HEK293 (cell line): ENCODE measurements at regions not wholly inside any gene's neighbourhood (a gene's known extent, or its start where the extent isn't known, plus 50 kb on each side); places are given as distances from the start of the nearest gene placed in this dataset.

Source experiments
- CTCF ChIA-PET: fragments of 350-600 bp; formaldehyde crosslinking; extraction: SDS; loops from one replicate; lab custom pipeline; 2021; ENCODE audit warnings: antibody characterized with exemption; lab: Yijun Ruan, JAX
- POLR2A ChIA-PET: fragments of 300-600 bp; formaldehyde crosslinking; extraction: SDS; loops from one replicate; lab custom pipeline; 2020; ENCODE audit warnings: antibody characterized with exemption, inconsistent platforms; lab: Yijun Ruan, JAX
- H3K27ac ChIP-seq: fragments of 200-500 bp; sonication (Bioruptor generic); 2 replicates; pipeline ENCODE4 v1.5.1; 2014; ENCODE audit warnings: low read depth, low read length, control low read depth, inconsistent platforms; ENCODE audit errors: extremely low read depth
- H3K36me3 ChIP-seq, 2 experiments: fragments of 200-500 bp in 1 of 2; sonication (Bioruptor generic) in 1 of 2; 1 replicate in 1 of 2; 2 replicates in 1 of 2; pipeline ENCODE4 v1.5.1; 2014 to 2017; ENCODE audit warnings: inconsistent platforms in 2 of 2, low read length in 2 of 2; ENCODE audit not compliant: control insufficient read depth in 2 of 2, insufficient read depth in 1 of 2
- H3K4me1 ChIP-seq: fragments of 200-500 bp; sonication (Bioruptor generic); 2 replicates; pipeline ENCODE4 v1.5.1; 2014; ENCODE audit warnings: mild to moderate bottlenecking, low read length, inconsistent platforms; ENCODE audit not compliant: control insufficient read depth, insufficient read depth
- H3K4me3 ChIP-seq: 2 replicates; pipeline ENCODE4 v1.5.1; 2011; ENCODE audit warnings: low read depth, mild to moderate bottlenecking, control low read depth, low read length, moderate library complexity
- H3K9me3 ChIP-seq: fragments of 200-500 bp; sonication (Bioruptor generic); 2 replicates; pipeline ENCODE4 v1.5.1; 2014; ENCODE audit warnings: low read depth, low read length, inconsistent platforms; ENCODE audit not compliant: control insufficient read depth, insufficient read depth
- KLF16 ChIP-seq: fragments of 450-650 bp; formaldehyde crosslinking; IDR thresholded peaks from 2 replicates; pipeline ENCODE4 v1.5.1; 2017; ENCODE audit warnings: missing biosample characterization, missing genetic modification characterization
- MYNN ChIP-seq: fragments of 450-650 bp; formaldehyde crosslinking; IDR thresholded peaks from 2 replicates; pipeline ENCODE4 v1.5.1; 2016; ENCODE audit warnings: missing biosample characterization, missing genetic modification characterization, borderline replicate concordance
- OSR2 ChIP-seq: fragments of 450-650 bp; formaldehyde crosslinking; IDR thresholded peaks from 2 replicates; pipeline ENCODE4 v1.5.1; 2016; ENCODE audit warnings: missing biosample characterization, missing genetic modification characterization
- SALL2 ChIP-seq: fragments of 450-650 bp; formaldehyde crosslinking; IDR thresholded peaks from 2 replicates; pipeline ENCODE4 v1.5.0; 2017; ENCODE audit warnings: missing biosample characterization, mild to moderate bottlenecking, missing genetic modification characterization, borderline replicate concordance
- SCRT2 ChIP-seq: fragments of 450-650 bp; formaldehyde crosslinking; IDR thresholded peaks from 2 replicates; pipeline ENCODE4 v1.5.1; 2016; ENCODE audit warnings: missing biosample characterization, missing genetic modification characterization
- TCF7L2 ChIP-seq: IDR thresholded peaks from 2 replicates; pipeline ENCODE4 v1.6.1; 2011; ENCODE audit warnings: low read depth, mild to moderate bottlenecking, inconsistent platforms, low read length, moderate library complexity, borderline replicate concordance
- ZBTB1 ChIP-seq: fragments of 450-650 bp; formaldehyde crosslinking; IDR thresholded peaks from 2 replicates; pipeline ENCODE4 v1.5.1; 2016; ENCODE audit warnings: missing biosample characterization, missing genetic modification characterization
- ZBTB17 ChIP-seq: fragments of 450-650 bp; formaldehyde crosslinking; IDR thresholded peaks from 2 replicates; pipeline ENCODE4 v1.5.1; 2016; ENCODE audit warnings: missing biosample characterization, missing genetic modification characterization
- ZNF169 ChIP-seq: fragments of 450-650 bp; formaldehyde crosslinking; IDR thresholded peaks from 2 replicates; pipeline ENCODE4 v1.5.1; 2016; ENCODE audit warnings: missing biosample characterization, missing genetic modification characterization
- ZNF184 ChIP-seq: fragments of 450-650 bp; IDR thresholded peaks from 2 replicates; pipeline ENCODE4 v1.5.1; 2018; ENCODE audit warnings: missing biosample characterization, mild to moderate bottlenecking, missing genetic modification characterization
- ZNF223 ChIP-seq: fragments of 450-650 bp; formaldehyde crosslinking; IDR thresholded peaks from 2 replicates; pipeline ENCODE4 v1.5.1; 2016; ENCODE audit warnings: missing biosample characterization, missing genetic modification characterization
- ZNF423 ChIP-seq: fragments of 450-650 bp; formaldehyde crosslinking; IDR thresholded peaks from 2 replicates; pipeline ENCODE4 v1.5.1; 2016; ENCODE audit warnings: missing biosample characterization, missing genetic modification characterization
- ZNF426 ChIP-seq: fragments of 450-650 bp; formaldehyde crosslinking; IDR thresholded peaks from 2 replicates; pipeline ENCODE4 v1.5.1; 2017; ENCODE audit warnings: missing biosample characterization, missing genetic modification characterization, mild to moderate bottlenecking, inconsistent platforms, moderate library complexity
- ZNF654 ChIP-seq: fragments of 450-650 bp; formaldehyde crosslinking; IDR thresholded peaks from 2 replicates; pipeline ENCODE4 v1.5.1; 2016; ENCODE audit warnings: low read depth, missing biosample characterization, missing genetic modification characterization
- ZNF664 ChIP-seq: fragments of 450-650 bp; formaldehyde crosslinking; IDR thresholded peaks from 2 replicates; pipeline ENCODE4 v1.5.1; 2016; ENCODE audit warnings: missing biosample characterization, missing genetic modification characterization
- ZNF670 ChIP-seq: fragments of 450-650 bp; formaldehyde crosslinking; IDR thresholded peaks from 2 replicates; pipeline ENCODE4 v1.5.1; 2016; ENCODE audit warnings: missing biosample characterization, missing genetic modification characterization, low read depth
- ZXDB ChIP-seq: fragments of 450-650 bp; formaldehyde crosslinking; IDR thresholded peaks from 2 replicates; pipeline ENCODE4 v1.5.1; 2016; ENCODE audit warnings: missing biosample characterization, missing genetic modification characterization
- TF ChIP-seq, protein P1 (sequence below): fragments of 450-650 bp; formaldehyde crosslinking; IDR thresholded peaks from 2 replicates; pipeline ENCODE4 v1.5.1; 2017; ENCODE audit warnings: missing biosample characterization, missing genetic modification characterization
- TF ChIP-seq, protein P2 (sequence below): fragments of 450-650 bp; formaldehyde crosslinking; IDR thresholded peaks from 2 replicates; pipeline ENCODE4 v1.5.1; 2016; ENCODE audit warnings: missing biosample characterization, missing genetic modification characterization
- TF ChIP-seq, protein P3 (sequence below): fragments of 450-650 bp; formaldehyde crosslinking; IDR thresholded peaks from 2 replicates; pipeline ENCODE4 v1.5.1; 2016; ENCODE audit warnings: missing biosample characterization, missing genetic modification characterization, low read depth
- TF ChIP-seq, protein P4 (sequence below): fragments of 450-650 bp; IDR thresholded peaks from 2 replicates; pipeline ENCODE4 v1.5.1; 2018; ENCODE audit warnings: missing biosample characterization, missing genetic modification characterization
- TF ChIP-seq, protein P5 (sequence below): fragments of 450-650 bp; formaldehyde crosslinking; IDR thresholded peaks from 2 replicates; pipeline ENCODE4; 2016; ENCODE audit warnings: missing biosample characterization, missing genetic modification characterization

DNA sequence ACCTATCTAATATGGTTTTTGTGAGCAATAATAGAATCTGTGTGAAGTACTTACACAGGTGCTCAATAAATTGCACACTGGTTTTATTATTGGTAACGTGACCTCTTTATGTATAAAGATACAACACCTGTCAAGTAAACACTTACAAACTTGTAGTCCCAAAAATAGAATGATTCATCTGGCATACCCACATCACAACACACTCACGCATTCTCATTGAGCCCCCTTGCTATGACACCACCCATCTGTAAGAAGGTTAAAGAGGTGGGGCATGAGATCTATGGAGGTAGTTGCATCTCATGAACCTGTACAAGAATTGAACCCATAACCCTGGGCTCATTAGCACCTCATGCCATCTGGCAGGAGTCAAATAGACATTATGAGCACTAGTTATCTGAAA, 134.9 kb upstream of the THBS1 start:
- H3K36me3 ChIP-seq, result no peaks in the 10 kb centered on the region
- H3K27ac ChIP-seq, result no peak overlapping the region
- H3K9me3 ChIP-seq, result no peaks in the 10 kb centered on the region
- TF ChIP-seq KLF16 (tag by site-specific recombination) (no peak), ZNF664 (no peak), ZNF169 (tag by site-specific recombination) (no peak)
- ChIA-PET POLR2A (no interaction called here), CTCF (no interaction called here)
- H3K4me3 ChIP-seq, result no peak overlapping the region
- no peaks in the 10 kb centered on the region for H3K4me1 ChIP-seq

DNA sequence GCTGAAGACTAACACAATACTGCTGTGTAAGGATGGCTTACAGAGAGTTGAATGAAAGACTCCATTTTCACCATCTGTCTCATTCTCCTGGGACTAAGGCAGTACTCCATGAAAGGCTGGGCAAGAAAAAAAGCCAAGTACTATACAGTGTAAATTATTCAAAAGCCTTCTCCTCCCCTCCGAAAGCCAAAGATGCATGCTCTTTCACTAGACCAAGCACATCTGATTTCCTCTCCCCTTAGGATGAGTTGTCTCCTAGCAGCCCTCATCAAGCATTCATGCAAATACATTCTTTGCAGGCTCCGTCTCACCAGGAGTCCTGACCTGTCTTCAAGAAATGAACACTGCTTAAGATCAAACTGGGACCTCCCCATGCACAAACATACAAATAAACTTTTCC, 133.5 kb upstream of the THBS1 start:
- CTCF ChIA-PET, result interaction anchor here (0.6 kb wide), 1 partner anchor 9 kb away, joined by 3 read pairs; no protein-coding TSS in a partner anchor
- Histone ChIP-seq H3K36me3 (no peaks in the 10 kb centered on the region), H3K4me3 (no peak overlapping the region), H3K4me1 (0 out of 2 replicates have a peak, but pooled peaks cover 2% of the 10 kb centered on the region), H3K27ac (no peak overlapping the region), H3K9me3 (no peaks in the 10 kb centered on the region)
- POLR2A ChIA-PET, result no interaction called here
- TF ChIP-seq ZNF184 (tag by site-specific recombination), result no peak
- no peak for TF ChIP-seq SALL2
- no peak for TF ChIP-seq ZNF423 (tag by site-specific recombination)
- TF ChIP-seq OSR2 (tag by site-specific recombination), result no peak
- no peak for TF ChIP-seq ZNF654 (tag by site-specific recombination)
- TF ChIP-seq TCF7L2, result no peak
- TF ChIP-seq ZNF670 (tag by site-specific recombination), result no peak
- TF ChIP-seq, protein P1, sequence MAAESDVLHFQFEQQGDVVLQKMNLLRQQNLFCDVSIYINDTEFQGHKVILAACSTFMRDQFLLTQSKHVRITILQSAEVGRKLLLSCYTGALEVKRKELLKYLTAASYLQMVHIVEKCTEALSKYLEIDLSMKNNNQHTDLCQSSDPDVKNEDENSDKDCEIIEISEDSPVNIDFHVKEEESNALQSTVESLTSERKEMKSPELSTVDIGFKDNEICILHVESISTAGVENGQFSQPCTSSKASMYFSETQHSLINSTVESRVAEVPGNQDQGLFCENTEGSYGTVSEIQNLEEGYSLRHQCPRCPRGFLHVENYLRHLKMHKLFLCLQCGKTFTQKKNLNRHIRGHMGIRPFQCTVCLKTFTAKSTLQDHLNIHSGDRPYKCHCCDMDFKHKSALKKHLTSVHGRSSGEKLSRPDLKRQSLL, result no peak
- no peak for TF ChIP-seq MYNN
- TF ChIP-seq ZXDB (tag by site-specific recombination), result no peak
- TF ChIP-seq, protein P2, sequence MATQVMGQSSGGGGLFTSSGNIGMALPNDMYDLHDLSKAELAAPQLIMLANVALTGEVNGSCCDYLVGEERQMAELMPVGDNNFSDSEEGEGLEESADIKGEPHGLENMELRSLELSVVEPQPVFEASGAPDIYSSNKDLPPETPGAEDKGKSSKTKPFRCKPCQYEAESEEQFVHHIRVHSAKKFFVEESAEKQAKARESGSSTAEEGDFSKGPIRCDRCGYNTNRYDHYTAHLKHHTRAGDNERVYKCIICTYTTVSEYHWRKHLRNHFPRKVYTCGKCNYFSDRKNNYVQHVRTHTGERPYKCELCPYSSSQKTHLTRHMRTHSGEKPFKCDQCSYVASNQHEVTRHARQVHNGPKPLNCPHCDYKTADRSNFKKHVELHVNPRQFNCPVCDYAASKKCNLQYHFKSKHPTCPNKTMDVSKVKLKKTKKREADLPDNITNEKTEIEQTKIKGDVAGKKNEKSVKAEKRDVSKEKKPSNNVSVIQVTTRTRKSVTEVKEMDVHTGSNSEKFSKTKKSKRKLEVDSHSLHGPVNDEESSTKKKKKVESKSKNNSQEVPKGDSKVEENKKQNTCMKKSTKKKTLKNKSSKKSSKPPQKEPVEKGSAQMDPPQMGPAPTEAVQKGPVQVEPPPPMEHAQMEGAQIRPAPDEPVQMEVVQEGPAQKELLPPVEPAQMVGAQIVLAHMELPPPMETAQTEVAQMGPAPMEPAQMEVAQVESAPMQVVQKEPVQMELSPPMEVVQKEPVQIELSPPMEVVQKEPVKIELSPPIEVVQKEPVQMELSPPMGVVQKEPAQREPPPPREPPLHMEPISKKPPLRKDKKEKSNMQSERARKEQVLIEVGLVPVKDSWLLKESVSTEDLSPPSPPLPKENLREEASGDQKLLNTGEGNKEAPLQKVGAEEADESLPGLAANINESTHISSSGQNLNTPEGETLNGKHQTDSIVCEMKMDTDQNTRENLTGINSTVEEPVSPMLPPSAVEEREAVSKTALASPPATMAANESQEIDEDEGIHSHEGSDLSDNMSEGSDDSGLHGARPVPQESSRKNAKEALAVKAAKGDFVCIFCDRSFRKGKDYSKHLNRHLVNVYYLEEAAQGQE (tag by site-specific recombination), result no peak
- no peak for TF ChIP-seq SCRT2 (tag by site-specific recombination)
- TF ChIP-seq, protein P3, sequence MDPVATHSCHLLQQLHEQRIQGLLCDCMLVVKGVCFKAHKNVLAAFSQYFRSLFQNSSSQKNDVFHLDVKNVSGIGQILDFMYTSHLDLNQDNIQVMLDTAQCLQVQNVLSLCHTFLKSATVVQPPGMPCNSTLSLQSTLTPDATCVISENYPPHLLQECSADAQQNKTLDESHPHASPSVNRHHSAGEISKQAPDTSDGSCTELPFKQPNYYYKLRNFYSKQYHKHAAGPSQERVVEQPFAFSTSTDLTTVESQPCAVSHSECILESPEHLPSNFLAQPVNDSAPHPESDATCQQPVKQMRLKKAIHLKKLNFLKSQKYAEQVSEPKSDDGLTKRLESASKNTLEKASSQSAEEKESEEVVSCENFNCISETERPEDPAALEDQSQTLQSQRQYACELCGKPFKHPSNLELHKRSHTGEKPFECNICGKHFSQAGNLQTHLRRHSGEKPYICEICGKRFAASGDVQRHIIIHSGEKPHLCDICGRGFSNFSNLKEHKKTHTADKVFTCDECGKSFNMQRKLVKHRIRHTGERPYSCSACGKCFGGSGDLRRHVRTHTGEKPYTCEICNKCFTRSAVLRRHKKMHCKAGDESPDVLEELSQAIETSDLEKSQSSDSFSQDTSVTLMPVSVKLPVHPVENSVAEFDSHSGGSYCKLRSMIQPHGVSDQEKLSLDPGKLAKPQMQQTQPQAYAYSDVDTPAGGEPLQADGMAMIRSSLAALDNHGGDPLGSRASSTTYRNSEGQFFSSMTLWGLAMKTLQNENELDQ (tag by site-specific recombination), result no peak
- TF ChIP-seq, protein P4, sequence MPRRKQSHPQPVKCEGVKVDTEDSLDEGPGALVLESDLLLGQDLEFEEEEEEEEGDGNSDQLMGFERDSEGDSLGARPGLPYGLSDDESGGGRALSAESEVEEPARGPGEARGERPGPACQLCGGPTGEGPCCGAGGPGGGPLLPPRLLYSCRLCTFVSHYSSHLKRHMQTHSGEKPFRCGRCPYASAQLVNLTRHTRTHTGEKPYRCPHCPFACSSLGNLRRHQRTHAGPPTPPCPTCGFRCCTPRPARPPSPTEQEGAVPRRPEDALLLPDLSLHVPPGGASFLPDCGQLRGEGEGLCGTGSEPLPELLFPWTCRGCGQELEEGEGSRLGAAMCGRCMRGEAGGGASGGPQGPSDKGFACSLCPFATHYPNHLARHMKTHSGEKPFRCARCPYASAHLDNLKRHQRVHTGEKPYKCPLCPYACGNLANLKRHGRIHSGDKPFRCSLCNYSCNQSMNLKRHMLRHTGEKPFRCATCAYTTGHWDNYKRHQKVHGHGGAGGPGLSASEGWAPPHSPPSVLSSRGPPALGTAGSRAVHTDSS (tag by site-specific recombination), result no peak
- no peak for TF ChIP-seq ZNF426
- TF ChIP-seq, protein P5, sequence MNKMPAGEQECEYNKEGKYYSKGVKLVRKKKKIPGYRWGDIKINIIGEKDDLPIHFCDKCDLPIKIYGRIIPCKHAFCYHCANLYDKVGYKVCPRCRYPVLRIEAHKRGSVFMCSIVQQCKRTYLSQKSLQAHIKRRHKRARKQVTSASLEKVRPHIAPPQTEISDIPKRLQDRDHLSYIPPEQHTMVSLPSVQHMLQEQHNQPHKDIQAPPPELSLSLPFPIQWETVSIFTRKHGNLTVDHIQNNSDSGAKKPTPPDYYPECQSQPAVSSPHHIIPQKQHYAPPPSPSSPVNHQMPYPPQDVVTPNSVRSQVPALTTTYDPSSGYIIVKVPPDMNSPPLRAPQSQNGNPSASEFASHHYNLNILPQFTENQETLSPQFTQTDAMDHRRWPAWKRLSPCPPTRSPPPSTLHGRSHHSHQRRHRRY (tag by site-specific recombination), result no peak
- TF ChIP-seq ZBTB1 (tag by site-specific recombination), result no peak
- no peak for TF ChIP-seq ZNF223
- no peak for TF ChIP-seq ZBTB17 (tag by site-specific recombination)
- TF ChIP-seq, all 188 proteins: peak for 0
